ENCODE measurements at regions not wholly inside any gene's neighbourhood (a gene's known extent, or its start where the extent isn't known, plus 50 kb on each side); places are given as distances from the start of the nearest gene placed in this dataset.
"Not testable (repeated sequence)": the region's sequence is repeated elsewhere in the genome, so short reads cannot be mapped to it uniquely, and the experiment has no call there.

- POLR2A ChIA-PET (ENCODE audit: partially characterized antibody) = no interaction called here
Measured at GRCh38 chr6:109253366-109253765, 128.9 kb downstream of the CD164 start.

GRCh38 chr6:109252261-109253041 is 129.8 kb downstream of the CD164 start:
- DNase-seq = no peak
- Histone ChIP-seq H3K4me1 (ENCODE audit: insufficient read depth, low read length) (no peaks in the 10 kb centered on the region), H3K27ac (ENCODE audit: low read depth, low read length) (no peak overlapping the region), H3K9me3 (ENCODE audit: control insufficient read depth in 1 of 2, low read length in 2 of 2) (no peaks in the 10 kb centered on the region), H3K27me3 (ENCODE audit: insufficient read depth, low read length) (no peaks in the 10 kb centered on the region), H3K4me3 (ENCODE audit: low read length in 2 of 2) (no peak overlapping the region), H3K36me3 (ENCODE audit: insufficient read depth, low read length) (no peaks in the 10 kb centered on the region)
- no peaks in the 10 kb centered on the region for H3K36me3 Mint-ChIP-seq
- H3K27ac Mint-ChIP-seq = no peak overlapping the region
- H3K4me1 Mint-ChIP-seq = no peaks in the 10 kb centered on the region
- CTCF ChIA-PET (ENCODE audit: partially characterized antibody) = no interaction called here
- no peak overlapping the region for H3K4me3 Mint-ChIP-seq
- peaks cover 5 to 12% of the 10 kb centered on the region in 2 donors for H3K27me3 Mint-ChIP-seq
- peaks cover 0 to 3% (median 0%) of the 10 kb centered on the region in 8 donors for H3K9me3 Mint-ChIP-seq
- intact Hi-C loops (cut with micrococcal nuclease) = no loop called here
- POLR2A ChIA-PET (ENCODE audit: partially characterized antibody) = no interaction called here

More at GRCh38 chr6:109253366-109253765, 128.9 kb downstream of the CD164 start:
- peaks cover 0 to 3% (median 0%) of the 10 kb centered on the region in 8 donors for H3K9me3 Mint-ChIP-seq
- no peaks in the 10 kb centered on the region for H3K36me3 Mint-ChIP-seq
- no peaks in the 10 kb centered on the region for H3K27me3 ChIP-seq (ENCODE audit: insufficient read depth, low read length)
- peaks cover 5 to 12% of the 10 kb centered on the region in 2 donors for H3K27me3 Mint-ChIP-seq
- no peak overlapping the region for H3K27ac ChIP-seq (ENCODE audit: low read depth, low read length)
- H3K4me1 ChIP-seq (ENCODE audit: insufficient read depth, low read length) = no peaks in the 10 kb centered on the region
- H3K9me3 ChIP-seq (ENCODE audit: control insufficient read depth in 1 of 2, low read length in 2 of 2) = no peaks in the 10 kb centered on the region
- H3K4me1 Mint-ChIP-seq = no peaks in the 10 kb centered on the region
- H3K27ac Mint-ChIP-seq = no peak overlapping the region
- CTCF ChIA-PET (ENCODE audit: partially characterized antibody) = interaction anchor here (1.6 kb wide), 1 partner anchor 21 kb away, joined by 3 read pairs; no protein-coding TSS in a partner anchor
- H3K4me3 Mint-ChIP-seq = no peak overlapping the region
- no peak for DNase-seq
- intact Hi-C loops (cut with micrococcal nuclease) = no loop called here
- H3K4me3 ChIP-seq (ENCODE audit: low read length in 2 of 2) = no peak overlapping the region
- H3K36me3 ChIP-seq (ENCODE audit: insufficient read depth, low read length) = no peaks in the 10 kb centered on the region

- no peaks in the 10 kb centered on the region for H3K9me3 ChIP-seq (ENCODE audit: control insufficient read depth in 1 of 2, low read length in 2 of 2)
- Mint-ChIP-seq H3K27me3 (peaks cover 5 to 12% of the 10 kb centered on the region in 2 donors), H3K4me3 (no peak overlapping the region), H3K36me3 (no peaks in the 10 kb centered on the region), H3K27ac (no peak overlapping the region), H3K4me1 (no peaks in the 10 kb centered on the region), H3K9me3 (peaks cover 0 to 3% (median 0%) of the 10 kb centered on the region in 8 donors)
- no peak overlapping the region for H3K27ac ChIP-seq (ENCODE audit: low read depth, low read length)
- no peaks in the 10 kb centered on the region for H3K27me3 ChIP-seq (ENCODE audit: insufficient read depth, low read length)
- no peak for DNase-seq
- ChIA-PET CTCF (ENCODE audit: partially characterized antibody) (no interaction called here), POLR2A (ENCODE audit: partially characterized antibody) (no interaction called here)
- no peaks in the 10 kb centered on the region for H3K36me3 ChIP-seq (ENCODE audit: insufficient read depth, low read length)
- H3K4me3 ChIP-seq (ENCODE audit: low read length in 2 of 2) = no peak overlapping the region
- intact Hi-C loops (cut with micrococcal nuclease) = no loop called here
- no peaks in the 10 kb centered on the region for H3K4me1 ChIP-seq (ENCODE audit: insufficient read depth, low read length)
Measured at GRCh38 chr6:109251839-109252238, 130.4 kb downstream of the CD164 start.

- H3K27ac Mint-ChIP-seq; H3K4me3 ChIP-seq (ENCODE audit: low read length in 2 of 2); H3K36me3 Mint-ChIP-seq; POLR2A ChIA-PET (ENCODE audit: partially characterized antibody); H3K4me1 ChIP-seq (ENCODE audit: insufficient read depth, low read length); H3K9me3 Mint-ChIP-seq; H3K27me3 ChIP-seq (ENCODE audit: insufficient read depth, low read length); intact Hi-C loops (cut with micrococcal nuclease); H3K27ac ChIP-seq (ENCODE audit: low read depth, low read length); H3K36me3 ChIP-seq (ENCODE audit: insufficient read depth, low read length); H3K9me3 ChIP-seq (ENCODE audit: control insufficient read depth in 1 of 2, low read length in 2 of 2); H3K4me1 Mint-ChIP-seq; DNase-seq; CTCF ChIA-PET (ENCODE audit: partially characterized antibody); H3K4me3 Mint-ChIP-seq: not testable (repeated sequence)
- peaks cover 5 to 12% of the 10 kb centered on the region in 2 donors for H3K27me3 Mint-ChIP-seq
Measured at GRCh38 chr6:109250544-109251156, 131.6 kb downstream of the CD164 start.

GRCh38 chr6:109243863-109244825 is 138.1 kb downstream of the CD164 start:
- H3K9me3 ChIP-seq (ENCODE audit: control insufficient read depth in 1 of 2, low read length in 2 of 2) = no peaks in the 10 kb centered on the region
- no peaks in the 10 kb centered on the region for H3K4me1 ChIP-seq (ENCODE audit: insufficient read depth, low read length)
- no peaks in the 10 kb centered on the region for H3K36me3 Mint-ChIP-seq
- peaks cover 4 to 15% (median 7%) of the 10 kb centered on the region in 4 donors for H3K4me1 Mint-ChIP-seq
- no peak for DNase-seq
- H3K27me3 ChIP-seq (ENCODE audit: insufficient read depth, low read length) = no peaks in the 10 kb centered on the region
- H3K4me3 Mint-ChIP-seq = no peak overlapping the region
- no peak overlapping the region for H3K27ac ChIP-seq (ENCODE audit: low read depth, low read length)
- ChIA-PET CTCF (ENCODE audit: partially characterized antibody) (interaction anchor here (0.9 kb wide), 1 partner anchor 18 kb away, joined by 3 read pairs; no protein-coding TSS in a partner anchor), POLR2A (ENCODE audit: partially characterized antibody) (no interaction called here)
- intact Hi-C loops (cut with micrococcal nuclease) = no loop called here
- H3K36me3 ChIP-seq (ENCODE audit: insufficient read depth, low read length) = no peaks in the 10 kb centered on the region
- peaks cover 0 to 2% of the 10 kb centered on the region in 2 donors for H3K27me3 Mint-ChIP-seq
- no peak overlapping the region for H3K4me3 ChIP-seq (ENCODE audit: low read length in 2 of 2)
- peaks cover 0 to 1% (median 0%) of the 10 kb centered on the region in 8 donors for H3K9me3 Mint-ChIP-seq
- H3K27ac Mint-ChIP-seq = peak overlapping the region in 1 of 7 donors; percentile 57

GRCh38 chr6:109242925-109243324 is 139.3 kb downstream of the CD164 start:
- Mint-ChIP-seq H3K9me3 (peaks cover 0 to 1% (median 0%) of the 10 kb centered on the region in 8 donors), H3K27ac (no peak overlapping the region)

More at GRCh38 chr6:109242925-109243324, 139.3 kb downstream of the CD164 start:
- H3K36me3 ChIP-seq (ENCODE audit: insufficient read depth, low read length) = no peaks in the 10 kb centered on the region
- H3K4me1 ChIP-seq (ENCODE audit: insufficient read depth, low read length) = no peaks in the 10 kb centered on the region
- intact Hi-C loops (cut with micrococcal nuclease) = no loop called here
- H3K9me3 ChIP-seq (ENCODE audit: control insufficient read depth in 1 of 2, low read length in 2 of 2) = no peaks in the 10 kb centered on the region
- Mint-ChIP-seq H3K4me3 (no peak overlapping the region), H3K27me3 (peaks cover 0 to 2% of the 10 kb centered on the region in 2 donors), H3K36me3 (no peaks in the 10 kb centered on the region), H3K4me1 (peaks cover 4 to 15% (median 7%) of the 10 kb centered on the region in 4 donors)
- no peak overlapping the region for H3K27ac ChIP-seq (ENCODE audit: low read depth, low read length)
- ChIA-PET CTCF (ENCODE audit: partially characterized antibody) (interaction anchor here (0.9 kb wide), 1 partner anchor 17 kb away, joined by 3 read pairs; no protein-coding TSS in a partner anchor), POLR2A (ENCODE audit: partially characterized antibody) (no interaction called here)
- H3K27me3 ChIP-seq (ENCODE audit: insufficient read depth, low read length) = no peaks in the 10 kb centered on the region
- DNase-seq = no peak
- H3K4me3 ChIP-seq (ENCODE audit: low read length in 2 of 2) = no peak overlapping the region
